GM12875 (cell line): ENCODE measurements at regions not wholly inside any gene's neighbourhood (a gene's known extent, or its start where the extent isn't known, plus 50 kb on each side); places are given as distances from the start of the nearest gene placed in this dataset.
"Not testable (repeated sequence)": the region's sequence is repeated elsewhere in the genome, so short reads cannot be mapped to it uniquely, and the experiment has no call there.

Source experiments
- H3K4me3 ChIP-seq: one replicate; pipeline ENCODE4 v1.5.1; 2011; ENCODE audit warnings: low read depth, low read length, control low read depth
- CTCF ChIP-seq: IDR thresholded peaks from 2 replicates; pipeline ENCODE4 v1.5.1; 2011; ENCODE audit warnings: low read depth, mild to moderate bottlenecking, control low read depth, inconsistent platforms, low read length, moderate library complexity, borderline replicate concordance; ENCODE audit not compliant: insufficient read depth

GRCh38 chr14:87260460-87260859, 732.5 kb downstream of the GALC start:
- TF ChIP-seq CTCF, result no peak
- no peak overlapping the region for H3K4me3 ChIP-seq

- H3K4me3 ChIP-seq, result no peak overlapping the region
- no peak for TF ChIP-seq CTCF
Observed at GRCh38 chr14:87257421-87257820, 735.6 kb downstream of the GALC start.

GRCh38 chr14:87255058-87255457, 737.9 kb downstream of the GALC start:
- H3K4me3 ChIP-seq, result no peak overlapping the region
- TF ChIP-seq CTCF, result no peak

- no peak for TF ChIP-seq CTCF
- H3K4me3 ChIP-seq, result no peak overlapping the region
Observed at GRCh38 chr14:87254331-87254874, 738.6 kb downstream of the GALC start.

- not testable (repeated sequence) for H3K4me3 ChIP-seq
Observed at GRCh38 chr14:87253791-87254190, 739.2 kb downstream of the GALC start.

GRCh38 chr14:87252103-87252502, 740.9 kb downstream of the GALC start:
- TF ChIP-seq CTCF, result no peak
- H3K4me3 ChIP-seq, result no peak overlapping the region

GRCh38 chr14:87251011-87251410, 742.0 kb downstream of the GALC start:
- no peak overlapping the region for H3K4me3 ChIP-seq
- TF ChIP-seq CTCF, result no peak
